Mesodermal cell (in vitro differentiated cells): ENCODE measurements at regions not wholly inside any gene's neighbourhood (a gene's known extent, or its start where the extent isn't known, plus 50 kb on each side); places are given as distances from the start of the nearest gene placed in this dataset.

Source experiments
- H3K27ac ChIP-seq: 2 replicates; pipeline ENCODE4 v1.7.0; 2013; ENCODE audit warnings: mild to moderate bottlenecking, low read depth, low read length, moderate library complexity; ENCODE audit not compliant: severe bottlenecking
- H3K36me3 ChIP-seq: 2 replicates; pipeline ENCODE4 v1.7.1; 2013; ENCODE audit warnings: mild to moderate bottlenecking, low read length, moderate library complexity; ENCODE audit not compliant: control insufficient read depth, insufficient read depth
- H3K4me1 ChIP-seq: one replicate; pipeline ENCODE4 v1.7.1; 2013; ENCODE audit warnings: mild to moderate bottlenecking, low read length; ENCODE audit not compliant: insufficient read depth, control insufficient read depth, poor library complexity, severe bottlenecking
- H3K4me3 ChIP-seq: 2 replicates; pipeline ENCODE4 v1.7.0; 2013; ENCODE audit warnings: low read length, control low read depth, mild to moderate bottlenecking; ENCODE audit not compliant: insufficient read depth, poor library complexity, severe bottlenecking; ENCODE audit errors: extremely low read depth
- H3K9me3 ChIP-seq: 2 replicates; pipeline ENCODE4 v1.7.1; 2013; ENCODE audit warnings: mild to moderate bottlenecking, low read length, moderate library complexity; ENCODE audit not compliant: control insufficient read depth
- WGBS, 2 experiments: methylation state at CpG; one replicate each; pipeline ENCODE4 v1.1.5; 2013; ENCODE audit warnings: missing lambda C conversion rate in 2 of 2; ENCODE audit not compliant: insufficient coverage in 2 of 2; 5-methylcytosine and 5-hydroxymethylcytosine counted together

- H3K36me3 ChIP-seq: no peaks in the 10 kb centered on the region
- H3K4me1 ChIP-seq: no peaks in the 10 kb centered on the region
- H3K9me3 ChIP-seq: no peaks in the 10 kb centered on the region
- no peak overlapping the region for H3K27ac ChIP-seq
- no peak overlapping the region for H3K4me3 ChIP-seq
- WGBS, 2 experiments: 65% methylated on average over 2 of the region's 3 CpGs; no CpG with 5 or more reads in 1 of the 2 experiments
These were observed 257.2 kb downstream of the INSIG2 start for GRCh38 chr2:118345465-118345864.

GRCh38 chr2:118340103-118340502 is 251.8 kb downstream of the INSIG2 start:
- Histone ChIP-seq H3K4me3 (no peak overlapping the region), H3K4me1 (no peaks in the 10 kb centered on the region), H3K9me3 (peaks cover 4% of the 10 kb centered on the region), H3K36me3 (no peaks in the 10 kb centered on the region), H3K27ac (no peak overlapping the region)
- WGBS, 2 experiments: 33 to 50% methylated on average over 5 of the region's 5 CpGs

DNA sequence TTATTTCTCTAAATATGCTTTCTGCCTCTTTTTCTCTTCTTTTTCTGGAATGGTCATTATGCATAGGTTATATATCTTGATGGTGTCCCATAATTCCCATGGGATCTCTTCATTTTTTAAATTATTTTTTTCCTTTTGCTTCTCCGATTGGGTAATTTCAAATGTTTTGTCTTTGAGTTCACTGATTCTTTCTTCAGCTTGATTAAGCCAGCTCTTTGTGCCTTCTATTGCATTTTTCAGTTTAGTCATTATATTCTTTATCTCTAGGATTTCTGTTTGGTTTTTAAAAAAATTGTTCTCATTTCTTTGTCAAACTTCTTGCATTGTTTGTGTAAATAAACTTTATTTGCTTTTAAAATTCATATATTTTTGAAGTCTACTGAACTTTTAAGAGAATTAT is 251.1 kb downstream of the INSIG2 start:
- no peaks in the 10 kb centered on the region for H3K4me1 ChIP-seq
- no CpG with 5 or more reads among the region's 1 CpG for WGBS, 2 experiments
- H3K36me3 ChIP-seq: no peaks in the 10 kb centered on the region
- H3K27ac ChIP-seq: no peak overlapping the region
- peaks cover 4% of the 10 kb centered on the region for H3K9me3 ChIP-seq
- H3K4me3 ChIP-seq: no peak overlapping the region

DNA sequence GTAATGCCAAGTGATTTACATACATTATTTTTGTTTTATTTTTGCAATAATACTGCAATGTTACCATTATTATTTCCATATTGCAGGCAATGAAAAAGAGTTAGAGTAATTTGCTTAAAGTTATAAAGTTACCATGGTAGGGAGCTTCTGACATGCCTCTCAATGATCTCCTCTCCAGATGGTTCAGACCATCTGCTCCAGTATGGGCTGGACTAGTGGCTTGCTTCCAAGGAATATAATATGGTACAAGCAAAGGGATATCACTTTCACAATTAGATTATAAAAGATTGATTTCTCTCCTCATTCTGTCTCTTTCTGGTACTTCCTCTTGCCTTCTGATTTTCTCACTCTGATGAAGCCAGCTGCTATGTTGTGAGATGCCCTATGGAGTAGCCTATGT is 245.4 kb downstream of the INSIG2 start:
- Histone ChIP-seq H3K36me3 (no peaks in the 10 kb centered on the region), H3K27ac (no peak overlapping the region)

GRCh38 chr2:118325321-118325955 is 237.2 kb downstream of the INSIG2 start:
- Histone ChIP-seq H3K4me1 (peaks cover 7% of the 10 kb centered on the region), H3K9me3 (no peaks in the 10 kb centered on the region), H3K27ac (no peak overlapping the region), H3K4me3 (no peak overlapping the region), H3K36me3 (no peaks in the 10 kb centered on the region)
- 92 to 100% methylated on average over 1 to 3 of the region's 6 CpGs for WGBS, 2 experiments

More for the DNA sequence above, 245.4 kb downstream of the INSIG2 start:
- Histone ChIP-seq H3K4me1 (no peaks in the 10 kb centered on the region), H3K9me3 (no peaks in the 10 kb centered on the region), H3K4me3 (no peak overlapping the region)

- Histone ChIP-seq H3K27ac (no peak overlapping the region), H3K36me3 (no peaks in the 10 kb centered on the region), H3K9me3 (no peaks in the 10 kb centered on the region), H3K4me1 (peaks cover 10% of the 10 kb centered on the region), H3K4me3 (no peak overlapping the region)
- no CpG with 5 or more reads among the region's 2 CpGs for WGBS, 2 experiments
These were observed 234.1 kb downstream of the INSIG2 start for GRCh38 chr2:118322406-118322805.

DNA sequence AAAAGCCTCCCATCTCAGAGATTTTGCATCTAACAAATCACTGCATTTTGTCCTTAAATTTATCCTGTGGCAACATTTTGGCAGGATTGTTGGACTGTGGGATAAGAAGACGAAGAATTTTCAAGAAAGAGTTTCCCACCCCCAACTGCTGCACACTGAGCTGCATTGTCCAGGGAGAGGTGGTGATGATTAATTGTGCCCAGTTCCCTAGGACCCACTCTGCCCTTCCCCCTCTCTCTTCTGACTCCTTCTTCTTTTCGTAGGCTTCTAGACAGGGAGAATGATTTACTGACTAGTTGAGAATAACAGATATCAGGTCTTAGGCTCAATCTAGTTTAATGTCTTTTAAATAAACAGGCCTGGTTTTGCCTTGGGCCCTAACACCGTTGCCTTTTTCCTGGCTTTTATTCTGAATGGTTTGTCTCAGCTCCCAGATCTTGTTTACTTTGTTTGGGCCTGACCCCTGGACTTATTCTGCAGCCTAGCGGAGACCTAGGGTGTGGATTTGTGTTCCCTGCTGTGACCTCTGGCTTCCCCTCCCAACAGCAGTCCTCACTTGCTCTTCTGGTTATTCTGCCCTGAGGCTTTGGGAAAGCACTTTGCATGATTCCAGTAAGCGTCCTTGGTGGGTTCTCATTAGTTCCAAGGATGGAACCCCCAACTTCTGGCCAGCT is 233.3 kb downstream of the INSIG2 start:
- Histone ChIP-seq H3K27ac (peak overlapping the region; percentile 37), H3K4me1 (peaks cover 10% of the 10 kb centered on the region), H3K36me3 (no peaks in the 10 kb centered on the region), H3K9me3 (no peaks in the 10 kb centered on the region), H3K4me3 (no peak overlapping the region)
- 18 to 38% methylated on average over 1 to 3 of the region's 5 CpGs for whole genome bisulfite sequencing, 2 experiments

DNA sequence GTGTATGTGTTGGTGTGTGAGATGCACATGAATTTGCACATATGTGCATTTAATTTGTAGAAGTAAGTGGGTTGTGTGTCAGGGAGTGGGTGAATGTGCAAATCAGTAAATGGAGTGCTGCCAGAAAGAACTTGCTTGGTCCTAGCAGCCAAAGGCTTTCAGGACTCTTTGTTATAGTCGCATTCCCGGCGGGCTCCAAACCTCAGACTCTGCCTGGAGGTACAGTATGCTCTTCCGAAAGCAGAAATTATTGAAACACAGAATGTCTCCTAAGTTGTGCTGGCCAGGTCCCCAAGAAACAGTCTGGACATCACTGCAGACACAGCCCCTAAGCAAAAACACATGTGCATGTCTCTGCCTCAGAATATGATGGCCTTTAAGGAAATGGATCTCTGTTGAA is 232.4 kb downstream of the INSIG2 start:
- WGBS, 2 experiments: 62 to 64% methylated on average over 4 of the region's 4 CpGs
- Histone ChIP-seq H3K36me3 (no peaks in the 10 kb centered on the region), H3K4me3 (no peak overlapping the region), H3K4me1 (peaks cover 10% of the 10 kb centered on the region), H3K27ac (no peak overlapping the region), H3K9me3 (no peaks in the 10 kb centered on the region)

GRCh38 chr2:118320196-118320595 is 231.9 kb downstream of the INSIG2 start:
- Histone ChIP-seq H3K9me3 (no peaks in the 10 kb centered on the region), H3K4me3 (no peak overlapping the region), H3K27ac (no peak overlapping the region), H3K4me1 (peaks cover 10% of the 10 kb centered on the region), H3K36me3 (no peaks in the 10 kb centered on the region)
- WGBS, 2 experiments: 83 to 88% methylated on average over 2 to 4 of the region's 6 CpGs

DNA sequence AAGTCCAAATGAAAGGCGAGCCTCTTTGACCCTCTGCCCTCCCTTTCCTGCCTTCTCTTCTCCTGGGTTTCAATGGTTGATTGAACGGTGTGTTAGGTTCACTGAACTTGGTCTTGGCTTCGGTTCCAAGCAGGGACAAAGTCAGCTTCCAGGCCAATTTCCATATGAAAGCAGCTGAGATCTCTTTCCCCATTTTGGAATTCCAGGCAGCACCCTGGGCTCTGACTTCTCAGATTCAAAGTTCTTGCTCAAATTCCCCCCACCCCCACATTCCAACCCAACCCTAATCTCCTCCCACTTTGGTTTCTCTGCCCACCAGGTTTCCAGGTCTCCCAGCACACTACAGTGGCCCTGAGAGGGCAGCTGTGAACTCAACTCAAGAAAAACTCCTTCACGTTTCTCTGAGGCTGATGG is 231.0 kb downstream of the INSIG2 start:
- no peaks in the 10 kb centered on the region for H3K36me3 ChIP-seq
- H3K27ac ChIP-seq: no peak overlapping the region
- no peak overlapping the region for H3K4me3 ChIP-seq
- peaks cover 10% of the 10 kb centered on the region for H3K4me1 ChIP-seq
- 0% methylated on average over 2 to 3 of the region's 4 CpGs for WGBS, 2 experiments
- no peaks in the 10 kb centered on the region for H3K9me3 ChIP-seq

DNA sequence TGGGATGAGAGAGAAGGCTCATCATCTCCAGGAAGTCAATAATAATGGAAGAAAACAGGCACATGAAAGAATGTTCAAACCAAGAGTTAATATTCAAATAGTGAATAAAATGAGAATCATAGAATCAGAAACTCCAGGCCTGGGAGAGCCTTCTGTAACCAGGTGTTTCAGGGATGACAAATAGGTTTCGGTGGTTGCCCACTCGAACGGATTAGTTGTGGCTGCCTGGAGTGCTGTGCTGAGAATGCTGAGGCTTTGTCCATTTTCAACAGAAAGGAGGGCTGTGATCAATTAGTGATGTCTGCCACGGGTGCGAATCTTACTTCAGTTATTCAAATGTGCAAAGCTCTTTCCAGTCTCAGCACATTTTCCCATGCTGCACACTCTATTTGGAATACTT is 227.3 kb downstream of the INSIG2 start:
- Histone ChIP-seq H3K36me3 (no peaks in the 10 kb centered on the region), H3K4me3 (no peak overlapping the region), H3K27ac (no peak overlapping the region), H3K4me1 (peaks cover 4% of the 10 kb centered on the region), H3K9me3 (no peaks in the 10 kb centered on the region)
- 74 to 96% methylated on average over 4 of the region's 5 CpGs for WGBS, 2 experiments
